Right lobe of liver (tissue), 6 donors: ENCODE measurements at regions not wholly inside any gene's neighbourhood (a gene's known extent, or its start where the extent isn't known, plus 50 kb on each side); places are given as distances from the start of the nearest gene placed in this dataset.

Source experiments
- ATAC-seq, 4 donors: fragments of 200-7000 bp; cut with Tn5 transposase; one replicate each; pipeline ENCODE4 v1.9.1; 2020; ENCODE audit warnings: mild to moderate bottlenecking in 4 of 4, moderate library complexity in 4 of 4
- DNase-seq, 3 donors: peaks; one replicate each; pipeline ENCODE4 v3.0.0-alpha.2; 2020
- H3K27ac ChIP-seq, 3 donors: fragments of 200-600 bp; one replicate each; pipeline ENCODE4 v1.8.0; 2022
- H3K27me3 ChIP-seq, 2 donors: fragments of 200-600 bp; one replicate each; pipeline ENCODE4 v1.8.0; 2022
- H3K36me3 ChIP-seq, 4 donors: fragments of 200-600 bp; sonication (generic) in 1 of 4; one replicate each; pipeline versions ENCODE4 v1.5.1 to v1.8.0; 2017 to 2022; ENCODE audit warnings: control low read depth in 1 of 4
- H3K4me1 ChIP-seq, 4 donors: fragments of 200-600 bp; sonication (generic) in 1 of 4; one replicate each; pipeline versions ENCODE4 v1.5.1 to v1.8.0; 2017 to 2022; ENCODE audit warnings: control low read depth in 1 of 4
- H3K4me3 ChIP-seq, 3 donors: fragments of 200-600 bp; one replicate each; pipeline ENCODE4 v1.8.0; 2022
- H3K9me3 ChIP-seq, 4 donors: fragments of 200-600 bp; sonication (generic) in 1 of 4; one replicate each; pipeline versions ENCODE4 v1.5.1 to v1.8.0; 2017 to 2022; ENCODE audit warnings: control low read depth in 1 of 4
- CTCF ChIP-seq, 4 donors: fragments of 200-600 bp in 3 of 4; fragments of 450-650 bp in 1 of 4; IDR thresholded peaks; one replicate each; pipeline versions ENCODE4 v1.5.1 to v1.8.0; 2016 to 2022; ENCODE audit warnings: antibody characterized with exemption in 4 of 4, mild to moderate bottlenecking in 2 of 4
- POLR2A ChIP-seq: fragments of 450-650 bp; IDR thresholded peaks from one replicate; pipeline ENCODE4 v1.6.1; 2017; ENCODE audit warnings: antibody characterized with exemption, mild to moderate bottlenecking
- WGBS: methylation state at CpG from one replicate; pipeline ENCODE4 v1.1.6; 2018; ENCODE audit warnings: low coverage, low lambda C conversion rate; ENCODE audit not compliant: insufficient coverage; ENCODE audit errors: missing lambda C conversion rate; 5-methylcytosine and 5-hydroxymethylcytosine counted together
- intact Hi-C, 2 donors: fragments of 100-400 bp; cut with DNase I; formaldehyde crosslinking; loops; one replicate each; pipeline versions ENCODE4 v1.11.2 to v1.14.1; 2022
- donor health status: DM: no; HTN: yes; CAD: no.
- donor health status: DM: no; HTN: no; CAD: no.
- donor health status: DM: no; HTN: no; CAD: no.
- donor health status: DM: no; HTN: yes; CAD: no.
- donor health status: DM: no; HTN: yes; CAD: no.

GRCh38 chr11:47908198-47908597 lies 60.0 kb upstream of the NUP160 start:
- ATAC-seq (no peak), DNase-seq (no peak)
- Histone ChIP-seq H3K4me3 (no peak overlapping the region), H3K4me1 (peaks cover 0 to 7% (median 0%) of the 10 kb centered on the region in 4 donors), H3K9me3 (no peaks in the 10 kb centered on the region), H3K27ac (no peak overlapping the region), H3K36me3 (no peaks in the 10 kb centered on the region), H3K27me3 (no peaks in the 10 kb centered on the region)
- TF ChIP-seq POLR2A = no peak
- no peak for TF ChIP-seq CTCF (IDR thresholded peaks at IDR 0.05)
- 36% methylated on average over 5 of the region's 5 CpGs for WGBS
- intact Hi-C loops = no loop called here

- H3K36me3 ChIP-seq = no peaks in the 10 kb centered on the region
- intact Hi-C loops = no loop called here
- TF ChIP-seq CTCF (IDR thresholded peaks at IDR 0.05) (no peak), POLR2A (no peak)
- DNase-seq = no peak
- no peak overlapping the region for H3K27ac ChIP-seq
- H3K4me3 ChIP-seq = no peak overlapping the region
- no peak for ATAC-seq
- no peaks in the 10 kb centered on the region for H3K9me3 ChIP-seq
- 88% methylated on average over 5 of the region's 5 CpGs for WGBS
- H3K4me1 ChIP-seq = peaks cover 0 to under 1% (median 0%) of the 10 kb centered on the region in 4 donors
- H3K27me3 ChIP-seq = no peaks in the 10 kb centered on the region
Observed at GRCh38 chr11:47907499-47907898, 59.3 kb upstream of the NUP160 start.

- intact Hi-C loops = no loop called here
- no peak for TF ChIP-seq POLR2A
- no peak for TF ChIP-seq CTCF (IDR thresholded peaks at IDR 0.05)
- H3K36me3 ChIP-seq = no peaks in the 10 kb centered on the region
- H3K9me3 ChIP-seq = no peaks in the 10 kb centered on the region
- no peak overlapping the region for H3K27ac ChIP-seq
- WGBS = 90% methylated on average over 6 of the region's 6 CpGs
- DNase-seq (no peak), ATAC-seq (no peak)
- H3K4me3 ChIP-seq = no peak overlapping the region
- H3K27me3 ChIP-seq = no peaks in the 10 kb centered on the region
- H3K4me1 ChIP-seq = no peaks in the 10 kb centered on the region
Observed at GRCh38 chr11:47906066-47906465, 57.9 kb upstream of the NUP160 start.

GRCh38 chr11:47905358-47906059 lies 57.4 kb upstream of the NUP160 start:
- DNase-seq (no peak), ATAC-seq (peak in 1 of 4 donors; percentile 19)
- H3K9me3 ChIP-seq = no peaks in the 10 kb centered on the region
- H3K36me3 ChIP-seq = no peaks in the 10 kb centered on the region
- H3K27ac ChIP-seq = no peak overlapping the region
- H3K27me3 ChIP-seq = no peaks in the 10 kb centered on the region
- TF ChIP-seq POLR2A = no peak
- intact Hi-C loops = no loop called here
- no peaks in the 10 kb centered on the region for H3K4me1 ChIP-seq
- 79% methylated on average over 11 of the region's 22 CpGs for WGBS
- no peak overlapping the region for H3K4me3 ChIP-seq

GRCh38 chr11:47904808-47905207 lies 56.7 kb upstream of the NUP160 start:
- no peak for TF ChIP-seq POLR2A
- TF ChIP-seq CTCF (IDR thresholded peaks at IDR 0.05) = no peak
- Histone ChIP-seq H3K4me3 (no peak overlapping the region), H3K27ac (no peak overlapping the region), H3K36me3 (no peaks in the 10 kb centered on the region), H3K9me3 (no peaks in the 10 kb centered on the region), H3K4me1 (no peaks in the 10 kb centered on the region), H3K27me3 (no peaks in the 10 kb centered on the region)
- DNase-seq (no peak), ATAC-seq (no peak)
- intact Hi-C loops = no loop called here
- WGBS = 86% methylated on average over 7 of the region's 9 CpGs
